Osteocyte (in vitro differentiated cells): ENCODE measurements at regions not wholly inside any gene's neighbourhood (a gene's known extent, or its start where the extent isn't known, plus 50 kb on each side); places are given as distances from the start of the nearest gene placed in this dataset.

Experiments used
- DNase-seq: peaks from one replicate; pipeline ENCODE4 v3.0.0; 2021; ENCODE audit warnings: mixed read lengths; ENCODE audit not compliant: unreplicated experiment; ENCODE audit errors: extremely low spot score
- H3K27ac Mint-ChIP-seq: one replicate; pipeline ENCODE4 v1.8.0; 2021; ENCODE audit warnings: mild to moderate bottlenecking, mixed read lengths; ENCODE audit not compliant: unreplicated experiment
- H3K27me3 Mint-ChIP-seq: one replicate; pipeline ENCODE4 v1.8.0; 2021; ENCODE audit warnings: mixed read lengths; ENCODE audit not compliant: unreplicated experiment
- H3K36me3 Mint-ChIP-seq: one replicate; pipeline ENCODE4 v1.8.0; 2021; ENCODE audit warnings: mixed read lengths; ENCODE audit not compliant: unreplicated experiment
- H3K4me1 Mint-ChIP-seq: one replicate; pipeline ENCODE4 v1.8.0; 2021; ENCODE audit warnings: mixed read lengths; ENCODE audit not compliant: unreplicated experiment
- H3K4me3 Mint-ChIP-seq: one replicate; pipeline ENCODE4 v1.8.0; 2021; ENCODE audit warnings: mild to moderate bottlenecking, moderate library complexity, mixed read lengths; ENCODE audit not compliant: unreplicated experiment
- H3K9me3 Mint-ChIP-seq: one replicate; pipeline ENCODE4 v1.8.0; 2021; ENCODE audit warnings: mixed read lengths; ENCODE audit not compliant: unreplicated experiment
- CTCF ChIP-seq: fragments of 200-600 bp; sonication (generic); IDR thresholded peaks from 2 replicates; pipeline ENCODE4 v1.5.0; 2021; ENCODE audit warnings: antibody characterized with exemption, mild to moderate bottlenecking, moderate library complexity

GRCh38 chr10:130894471-130894870, 417.1 kb downstream of the TCERG1L start:
- TF ChIP-seq CTCF, result no peak
- Mint-ChIP-seq H3K27ac (no peak overlapping the region), H3K9me3 (peaks cover 43% of the 10 kb centered on the region), H3K27me3 (no peaks in the 10 kb centered on the region), H3K4me3 (no peak overlapping the region), H3K4me1 (no peaks in the 10 kb centered on the region), H3K36me3 (no peaks in the 10 kb centered on the region)
- DNase-seq, result no peak

GRCh38 chr10:130895161-130895560, 416.4 kb downstream of the TCERG1L start:
- H3K4me1 Mint-ChIP-seq, result no peaks in the 10 kb centered on the region
- no peaks in the 10 kb centered on the region for H3K27me3 Mint-ChIP-seq
- peaks cover 39% of the 10 kb centered on the region for H3K9me3 Mint-ChIP-seq
- no peak for DNase-seq
- H3K4me3 Mint-ChIP-seq, result no peak overlapping the region
- no peak for TF ChIP-seq CTCF
- H3K27ac Mint-ChIP-seq, result no peak overlapping the region
- H3K36me3 Mint-ChIP-seq, result no peaks in the 10 kb centered on the region

- Mint-ChIP-seq H3K27me3 (no peaks in the 10 kb centered on the region), H3K27ac (no peak overlapping the region), H3K4me1 (no peaks in the 10 kb centered on the region), H3K4me3 (no peak overlapping the region), H3K9me3 (peaks cover 41% of the 10 kb centered on the region), H3K36me3 (peaks cover 2% of the 10 kb centered on the region)
- TF ChIP-seq CTCF, result no peak
- DNase-seq, result peak; percentile 81
Observed at GRCh38 chr10:130897815-130898214, 413.7 kb downstream of the TCERG1L start.

- H3K27ac Mint-ChIP-seq, result no peak overlapping the region
- H3K27me3 Mint-ChIP-seq, result no peaks in the 10 kb centered on the region
- H3K36me3 Mint-ChIP-seq, result peaks cover 2% of the 10 kb centered on the region
- H3K9me3 Mint-ChIP-seq, result peaks cover 41% of the 10 kb centered on the region
- no peak overlapping the region for H3K4me3 Mint-ChIP-seq
- no peak for TF ChIP-seq CTCF
- no peaks in the 10 kb centered on the region for H3K4me1 Mint-ChIP-seq
- peak; percentile 79 for DNase-seq
Observed at GRCh38 chr10:130898381-130898780, 413.1 kb downstream of the TCERG1L start.

- peak; percentile 72 for DNase-seq
- H3K4me1 Mint-ChIP-seq, result no peaks in the 10 kb centered on the region
- H3K36me3 Mint-ChIP-seq, result peaks cover 2% of the 10 kb centered on the region
Observed at GRCh38 chr10:130899856-130900255, 411.7 kb downstream of the TCERG1L start.

More at GRCh38 chr10:130899856-130900255, 411.7 kb downstream of the TCERG1L start:
- TF ChIP-seq CTCF, result no peak
- Mint-ChIP-seq H3K27me3 (no peaks in the 10 kb centered on the region), H3K4me3 (no peak overlapping the region), H3K9me3 (peaks cover 35% of the 10 kb centered on the region), H3K27ac (no peak overlapping the region)
